ENCODE measurements at regions not wholly inside any gene's neighbourhood (a gene's known extent, or its start where the extent isn't known, plus 50 kb on each side); places are given as distances from the start of the nearest gene placed in this dataset.

- BruUV-seq (replicated peaks), result no TSS peak
- Histone ChIP-seq H2AFZ (ENCODE audit: low read depth, low read length, poor library complexity, severe bottlenecking) (no peak overlapping the region), H3K27me3 (ENCODE audit: insufficient read depth, low read length) (no peaks in the 10 kb centered on the region), H3K9me2 (ENCODE audit: insufficient read depth) (no peaks in the 10 kb centered on the region), H3K4me1 (ENCODE audit: control insufficient read depth in 1 of 2, insufficient read depth in 2 of 2, low read length in 2 of 2) (no peaks in the 10 kb centered on the region), H3K4me2 (ENCODE audit: low read length) (no peak overlapping the region), H3K4me3 (replicated peaks in 1 of 2; ENCODE audit: low read depth in 1 of 2, low read length in 2 of 2) (no peak overlapping the region), H3K9me3 (ENCODE audit: control insufficient read depth in 1 of 2, insufficient read depth in 1 of 2, low read depth in 1 of 2, low read length in 2 of 2) (peaks cover 11 to 14% of the 10 kb centered on the region in 2 experiments; a peak in 2 of 4 replicates), H3K27ac (ENCODE audit: low read depth, low read length) (no peak overlapping the region), H3K9ac (ENCODE audit: low read length) (no peak overlapping the region), H4K20me1 (ENCODE audit: insufficient read depth) (no peaks in the 10 kb centered on the region), H3K79me2 (ENCODE audit: insufficient read depth, low read length) (no peaks in the 10 kb centered on the region), H3K36me3 (ENCODE audit: control insufficient read depth in 1 of 2, insufficient read depth in 2 of 2, low read length in 2 of 2) (no peaks in the 10 kb centered on the region)
- TF ChIP-seq TCF7L2 (IDR thresholded peaks at IDR 0.05; ENCODE audit: borderline replicate concordance, extremely low read depth, insufficient read depth, insufficient read length) (no peak), SIN3A (IDR thresholded peaks at IDR 0.05; ENCODE audit: low read depth) (no peak), ELF1 (IDR thresholded peaks at IDR 0.05; ENCODE audit: borderline replicate concordance, low read depth) (no peak), YY1 (IDR thresholded peaks at IDR 0.05; ENCODE audit: extremely low read depth, insufficient replicate concordance, low read depth, low read length) (no peak), POLR2A (IDR thresholded peaks at IDR 0.05; ENCODE audit: borderline replicate concordance, extremely low read depth, insufficient read depth, insufficient read length) (no peak), REST (IDR thresholded peaks at IDR 0.05; ENCODE audit: low read depth) (no peak), RAD21 (IDR thresholded peaks at IDR 0.05; ENCODE audit: low read depth) (no peak), EGR1 (IDR thresholded peaks at IDR 0.05; ENCODE audit: low read depth) (no peak), SP1 (IDR thresholded peaks at IDR 0.05; ENCODE audit: low read depth) (no peak), ZFX (IDR thresholded peaks at IDR 0.05) (no peak), CTCF (IDR thresholded peaks at IDR 0.05 in 2 of 3, conservative IDR thresholded peaks at IDR 0.05 in 1 of 3; ENCODE audit: borderline replicate concordance in 1 of 3, insufficient read depth in 1 of 3, low read depth in 2 of 3, low read length in 2 of 3) (no peak), CEBPB (IDR thresholded peaks at IDR 0.05; ENCODE audit: low read depth) (no peak), EZH2 (IDR thresholded peaks at IDR 0.05) (no peak), ATF3 (IDR thresholded peaks at IDR 0.05) (no peak), JUND (IDR thresholded peaks at IDR 0.05) (no peak), EZH2phosphoT487 (IDR thresholded peaks at IDR 0.05; ENCODE audit: borderline replicate concordance) (no peak), MAX (IDR thresholded peaks at IDR 0.05) (no peak), FOSL1 (IDR thresholded peaks at IDR 0.05; ENCODE audit: low read depth) (no peak), CBX3 (IDR thresholded peaks at IDR 0.05; ENCODE audit: low read depth) (no peak), POLR2AphosphoS5 (IDR thresholded peaks at IDR 0.05; ENCODE audit: low read depth, low read length) (no peak)
- RAD21 ChIA-PET (ENCODE audit: low non-redundant PET in 1 of 2, low total read pairs in 2 of 2, uncharacterized antibody in 2 of 2, unreplicated experiment in 2 of 2), result no interaction called here
- DNase-seq (ENCODE audit: low read depth, low spot score) (no peak), ATAC-seq (no peak)
- POLR2A ChIA-PET, result no interaction called here
- CTCF ChIA-PET, result no interaction called here
- intact Hi-C loops (cut with micrococcal nuclease), result no loop called here
Observed at GRCh38 chr3:22263042-22263441, 512.0 kb upstream of the ZNF385D start.
